HG02884 (cell line): ENCODE measurements at regions not wholly inside any gene's neighbourhood (a gene's known extent, or its start where the extent isn't known, plus 50 kb on each side); places are given as distances from the start of the nearest gene placed in this dataset.

ENCODE experiments used
- ATAC-seq: cut with Tn5 transposase; IDR thresholded peaks from one replicate; pipeline ENCODE4 v1.9.1; 2021; ENCODE audit warnings: mild to moderate bottlenecking, moderate library complexity; ENCODE audit not compliant: unreplicated experiment

DNA sequence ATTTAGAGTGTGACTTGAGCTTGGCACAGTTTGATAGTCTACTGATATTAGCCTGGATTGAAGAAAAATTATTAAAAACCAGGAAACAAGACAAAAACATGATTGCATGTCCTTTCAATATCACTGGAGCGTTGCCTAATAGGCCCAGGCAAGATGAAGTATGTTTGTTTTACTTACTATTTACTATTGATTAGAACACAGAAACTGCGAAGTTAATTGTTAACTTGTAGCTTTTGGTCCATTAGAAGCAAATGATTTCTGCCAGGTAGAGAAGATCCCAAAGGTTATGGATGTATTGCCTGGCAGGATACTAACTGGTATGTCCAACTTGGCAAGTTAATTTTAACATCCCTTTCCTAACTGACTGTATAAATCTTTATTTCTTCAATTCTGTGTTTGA is 268.9 kb downstream of the ETNK1 start:
- no peak for ATAC-seq

GRCh38 chr12:22899184-22899583 is 274.2 kb downstream of the ETNK1 start:
- no peak for ATAC-seq

GRCh38 chr12:22900401-22900800 is 275.4 kb downstream of the ETNK1 start:
- ATAC-seq: no peak

GRCh38 chr12:22904485-22904884 is 279.5 kb downstream of the ETNK1 start:
- ATAC-seq: no peak

GRCh38 chr12:22916241-22916640 is 291.3 kb downstream of the ETNK1 start:
- ATAC-seq: no peak

- ATAC-seq: no peak
Observed at GRCh38 chr12:22916815-22917214, 291.8 kb downstream of the ETNK1 start.

DNA sequence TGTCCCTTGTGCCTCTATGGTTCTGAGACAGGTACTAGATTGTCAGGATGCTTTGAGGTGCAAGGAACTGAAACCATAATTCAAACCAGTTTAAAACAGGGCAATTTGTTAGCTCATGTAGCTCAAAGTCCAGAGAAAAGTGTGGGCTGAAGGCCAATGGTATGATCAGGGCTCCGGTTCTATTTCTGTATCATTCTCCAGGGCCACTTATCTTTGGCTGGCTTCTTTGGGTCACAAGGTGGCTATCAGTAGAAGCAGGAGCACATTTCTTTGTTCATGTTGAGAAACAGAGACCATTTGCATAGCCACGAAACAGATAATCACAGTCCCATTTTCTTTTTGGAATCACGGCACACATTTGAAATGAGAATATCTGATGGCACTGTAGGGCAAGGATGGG is 294.9 kb downstream of the ETNK1 start:
- ATAC-seq: no peak

DNA sequence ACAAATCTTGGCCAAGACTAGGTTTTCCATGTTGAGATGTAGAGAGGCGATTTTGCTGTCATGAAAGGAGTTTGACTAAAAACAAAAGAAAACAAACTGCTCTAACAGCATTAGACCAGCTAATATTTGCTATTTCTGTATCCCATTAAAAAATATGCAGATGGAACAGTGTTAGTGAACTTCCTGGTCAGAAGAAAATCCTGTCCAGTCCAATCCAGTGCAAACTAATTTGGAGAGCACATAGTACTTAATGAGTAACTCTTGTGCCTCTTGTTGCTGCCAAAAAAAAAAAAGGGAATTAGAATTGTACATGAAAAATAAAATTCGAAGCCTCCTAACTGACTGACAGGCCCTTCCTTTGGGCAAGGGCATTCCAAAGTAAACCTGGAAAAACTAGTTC is 298.8 kb downstream of the ETNK1 start:
- ATAC-seq: no peak

DNA sequence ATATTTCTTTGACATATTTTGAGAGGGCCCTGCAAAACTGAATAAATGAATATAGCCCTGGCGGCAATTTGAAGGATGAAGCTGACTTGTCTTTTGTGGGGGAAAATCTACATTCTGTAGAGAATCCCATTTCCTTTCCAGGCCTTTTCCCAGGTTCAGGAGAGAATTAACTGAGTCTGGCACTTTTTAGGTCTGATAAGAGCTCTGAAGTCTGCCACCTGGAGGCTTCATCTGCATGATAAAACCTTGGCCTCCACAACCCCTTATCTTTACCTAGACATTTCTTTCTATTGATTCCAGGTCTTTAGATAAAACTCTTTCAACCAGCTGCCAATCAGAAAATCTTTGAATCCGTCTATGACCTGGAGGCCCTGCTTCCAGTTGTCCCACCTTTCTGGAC is 299.4 kb downstream of the ETNK1 start:
- ATAC-seq: no peak

DNA sequence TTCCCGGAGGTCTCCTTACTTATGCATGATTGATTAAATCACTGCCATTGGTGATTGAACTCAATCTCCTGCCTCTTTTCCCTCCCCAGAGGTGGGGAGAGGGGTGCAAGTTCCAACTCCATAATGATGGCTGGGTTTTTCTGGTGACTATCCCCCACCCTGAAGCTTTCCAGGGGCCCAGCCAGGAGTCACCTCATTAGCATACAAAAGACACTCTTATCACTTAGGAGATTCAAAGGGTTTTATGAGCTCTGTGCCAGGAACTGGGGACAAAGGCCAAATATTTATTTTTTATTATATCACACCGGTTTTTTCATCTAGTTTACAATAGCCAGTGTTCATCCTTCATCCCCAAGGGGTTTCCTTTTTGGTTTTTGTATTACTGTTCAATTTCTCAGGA is 300.7 kb downstream of the ETNK1 start:
- ATAC-seq: no peak

DNA sequence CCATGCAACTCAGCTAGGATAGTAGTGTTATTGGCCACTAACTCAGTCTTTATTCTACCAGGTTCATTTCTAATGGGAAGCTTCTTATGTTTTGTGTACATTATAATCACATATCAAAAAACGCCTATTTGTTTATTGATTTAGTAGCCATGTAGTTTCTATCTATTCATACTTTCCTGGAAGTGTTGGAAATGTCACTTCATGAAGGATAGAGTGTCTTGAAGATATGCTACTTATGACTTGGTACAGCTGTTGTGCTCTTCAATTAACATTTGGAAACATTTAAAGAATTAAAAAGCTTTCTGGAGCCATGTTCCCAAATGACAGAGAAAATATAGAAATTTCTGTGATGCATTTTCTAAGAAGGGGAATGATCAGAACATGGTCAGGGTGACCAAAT is 307.5 kb downstream of the ETNK1 start:
- no peak for ATAC-seq

DNA sequence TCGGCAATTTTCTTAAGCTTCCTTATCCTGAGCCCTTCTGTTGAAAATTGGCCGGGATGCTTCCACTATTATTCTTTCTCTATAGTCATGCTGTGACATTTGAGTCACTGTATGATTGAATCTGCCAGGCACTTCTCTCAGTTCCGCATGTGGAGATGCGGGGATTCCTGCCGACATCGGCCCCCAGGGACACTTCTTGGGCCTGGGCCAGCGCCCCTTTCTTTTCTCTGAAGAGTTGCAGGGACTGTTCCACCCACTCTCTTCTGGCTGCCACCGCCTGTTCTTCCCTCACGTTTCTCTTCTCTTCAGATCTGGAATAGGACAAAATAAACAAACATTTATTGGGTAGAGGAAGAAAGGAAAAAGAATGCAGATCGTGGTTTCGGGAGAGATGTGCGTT is 310.1 kb downstream of the ETNK1 start:
- no peak for ATAC-seq

DNA sequence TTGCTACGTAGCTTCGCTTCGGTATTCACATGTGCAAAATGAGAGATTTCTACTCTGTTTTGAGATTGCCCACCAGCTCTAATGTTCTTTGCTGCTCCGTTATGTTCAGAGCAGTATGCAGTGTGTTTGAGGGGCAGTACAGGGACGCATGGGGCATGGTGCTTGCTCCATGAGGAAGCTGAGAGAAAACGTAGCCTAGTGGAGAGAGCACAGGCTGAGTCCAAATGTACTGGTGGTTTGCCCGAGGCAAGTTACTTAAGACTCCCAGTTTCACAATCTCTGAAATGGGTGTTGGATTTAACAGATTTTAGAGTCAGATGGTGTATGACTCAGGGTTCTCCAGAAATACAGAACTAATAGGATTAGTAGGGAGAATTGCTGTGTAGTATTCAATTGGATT is 310.5 kb downstream of the ETNK1 start:
- no peak for ATAC-seq

DNA sequence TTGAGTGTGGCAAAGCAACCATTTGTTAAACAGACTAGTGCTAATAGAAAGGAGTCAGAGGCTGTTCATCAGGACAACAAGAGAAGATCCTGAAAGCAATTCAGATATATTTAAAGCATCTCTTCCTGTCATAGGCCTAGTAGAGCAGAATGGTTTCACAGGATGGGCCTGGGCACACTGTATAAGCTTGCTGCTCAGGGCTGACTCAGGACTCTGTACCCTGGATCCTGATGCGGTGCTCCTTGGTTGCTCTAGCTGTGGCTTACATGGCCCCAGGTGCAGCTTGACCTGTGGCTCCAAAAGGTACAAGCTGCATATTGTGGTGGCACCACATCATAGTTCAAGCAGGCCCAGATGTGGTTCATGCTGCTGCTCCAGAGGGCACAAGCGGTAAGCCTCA is 313.4 kb downstream of the ETNK1 start:
- no peak for ATAC-seq

DNA sequence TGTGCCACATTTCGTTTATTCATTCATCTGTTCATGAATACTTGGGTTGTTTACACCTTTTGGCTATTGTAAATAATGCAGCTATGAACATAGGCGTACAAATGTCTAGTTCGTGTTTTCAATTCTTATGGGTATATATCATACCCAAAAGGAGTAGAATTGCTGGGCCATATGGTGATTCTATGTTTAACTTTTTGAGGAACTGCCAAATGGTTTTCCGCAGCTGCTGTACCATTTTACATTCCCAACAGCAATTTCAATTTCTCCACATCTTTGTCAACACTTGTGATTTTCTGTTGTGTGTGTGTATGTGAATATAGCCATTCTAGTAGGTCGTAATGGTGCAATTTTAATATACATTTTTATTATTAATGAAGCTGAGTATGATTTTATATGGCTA is 326.2 kb downstream of the ETNK1 start:
- ATAC-seq: no peak

DNA sequence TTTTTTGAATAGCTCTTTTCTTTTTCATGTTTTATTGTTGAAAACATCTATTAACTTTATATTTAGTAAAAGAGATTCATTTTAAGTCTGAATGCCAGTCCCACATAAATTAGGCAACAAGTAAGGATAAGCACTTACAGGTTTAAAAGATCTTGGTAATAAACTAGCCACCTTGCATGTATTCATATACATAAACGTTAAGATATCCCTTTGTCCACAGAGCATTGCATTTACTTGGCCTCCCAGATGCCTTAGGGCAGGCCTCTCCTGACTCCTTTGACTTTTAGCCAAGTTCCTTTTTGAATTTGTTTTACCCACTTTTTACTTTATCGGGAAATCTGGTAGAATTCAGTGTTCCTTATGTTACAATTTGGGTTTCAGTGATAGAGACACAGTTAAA is 331.7 kb downstream of the ETNK1 start:
- no peak for ATAC-seq

- ATAC-seq: no peak
Observed at GRCh38 chr12:22967171-22967570, 342.2 kb downstream of the ETNK1 start.

DNA sequence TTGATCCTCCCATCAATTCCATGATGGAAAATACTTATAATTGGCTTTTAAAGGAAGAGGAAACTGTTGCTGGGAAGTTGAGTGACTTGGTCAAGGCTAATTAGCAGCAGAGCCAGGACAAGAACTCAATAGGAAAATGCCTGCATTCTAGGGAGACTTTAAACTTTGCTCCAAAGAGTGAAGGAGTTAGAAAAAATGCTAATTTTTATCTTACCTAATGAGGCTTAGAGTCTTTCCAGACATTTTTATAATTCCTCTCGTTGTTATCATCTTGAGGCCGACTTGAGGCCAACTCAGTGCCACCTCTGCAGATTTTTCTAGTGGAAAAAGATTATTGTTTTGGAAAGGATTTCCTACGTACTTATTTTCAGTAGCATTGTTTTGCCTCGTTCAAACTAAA is 344.6 kb downstream of the ETNK1 start:
- ATAC-seq: no peak

GRCh38 chr12:22971247-22971646 is 346.3 kb downstream of the ETNK1 start:
- ATAC-seq: no peak

DNA sequence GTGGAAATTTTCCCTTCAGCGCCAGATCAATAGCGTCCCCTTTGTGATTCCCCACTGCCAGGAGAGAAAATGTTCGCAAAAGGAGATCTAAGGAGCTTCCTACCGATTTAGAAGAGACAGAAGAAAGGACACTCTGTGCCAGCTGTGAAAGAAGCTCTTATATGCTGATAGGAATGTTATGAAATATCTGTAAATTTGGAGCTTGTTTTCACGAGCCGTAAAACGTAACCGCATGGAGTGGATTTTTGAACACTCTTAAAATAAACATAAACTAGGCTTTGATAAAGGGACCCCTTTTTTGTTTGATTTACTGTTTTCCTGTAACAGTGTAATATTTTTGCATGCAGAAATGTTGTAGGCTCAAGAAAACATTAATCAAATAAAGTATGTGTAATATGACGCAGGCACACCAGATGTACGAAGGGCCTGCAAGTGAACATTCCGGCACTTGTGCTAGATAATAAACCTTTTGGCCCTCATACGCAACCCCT is 346.8 kb downstream of the ETNK1 start:
- ATAC-seq: no peak

- ATAC-seq: no peak
Observed at GRCh38 chr12:22974865-22975264, 349.9 kb downstream of the ETNK1 start.

- ATAC-seq: no peak
Observed at GRCh38 chr12:22978962-22979361, 354.0 kb downstream of the ETNK1 start.

- no peak for ATAC-seq
Observed at GRCh38 chr12:22979854-22980469, 355.0 kb downstream of the ETNK1 start.
